Osteocyte (in vitro differentiated cells): ENCODE measurements at regions not wholly inside any gene's neighbourhood (a gene's known extent, or its start where the extent isn't known, plus 50 kb on each side); places are given as distances from the start of the nearest gene placed in this dataset.

Source experiments
- DNase-seq: peaks from one replicate; pipeline ENCODE4 v3.0.0; 2021; ENCODE audit warnings: mixed read lengths; ENCODE audit not compliant: unreplicated experiment; ENCODE audit errors: extremely low spot score
- H3K27ac Mint-ChIP-seq: one replicate; pipeline ENCODE4 v1.8.0; 2021; ENCODE audit warnings: mild to moderate bottlenecking, mixed read lengths; ENCODE audit not compliant: unreplicated experiment
- H3K27me3 Mint-ChIP-seq: one replicate; pipeline ENCODE4 v1.8.0; 2021; ENCODE audit warnings: mixed read lengths; ENCODE audit not compliant: unreplicated experiment
- H3K36me3 Mint-ChIP-seq: one replicate; pipeline ENCODE4 v1.8.0; 2021; ENCODE audit warnings: mixed read lengths; ENCODE audit not compliant: unreplicated experiment
- H3K4me1 Mint-ChIP-seq: one replicate; pipeline ENCODE4 v1.8.0; 2021; ENCODE audit warnings: mixed read lengths; ENCODE audit not compliant: unreplicated experiment
- H3K4me3 Mint-ChIP-seq: one replicate; pipeline ENCODE4 v1.8.0; 2021; ENCODE audit warnings: mild to moderate bottlenecking, moderate library complexity, mixed read lengths; ENCODE audit not compliant: unreplicated experiment
- H3K9me3 Mint-ChIP-seq: one replicate; pipeline ENCODE4 v1.8.0; 2021; ENCODE audit warnings: mixed read lengths; ENCODE audit not compliant: unreplicated experiment
- TF ChIP-seq, protein P1 (sequence below): fragments of 200-600 bp; sonication (generic); IDR thresholded peaks from 2 replicates; pipeline ENCODE4 v1.5.0; 2021; ENCODE audit warnings: antibody characterized with exemption, mild to moderate bottlenecking, moderate library complexity

DNA sequence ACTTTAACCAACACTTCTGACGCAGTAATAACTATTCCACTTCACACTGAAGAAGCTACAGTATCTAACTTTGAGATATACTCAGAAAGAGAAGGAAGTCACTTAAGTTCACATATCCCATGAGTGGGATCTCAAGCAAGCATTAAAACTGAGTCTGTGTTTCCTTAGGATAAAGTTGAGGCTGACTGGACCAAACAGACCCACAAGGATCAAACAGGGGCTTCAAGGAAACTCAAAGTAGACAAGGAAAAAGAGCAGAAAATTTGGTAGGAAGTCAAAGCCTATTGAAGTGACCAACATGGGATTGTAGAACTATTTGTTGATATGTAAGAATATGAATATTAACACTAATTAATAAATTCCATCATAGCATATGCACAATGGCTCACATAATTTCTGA is 294.9 kb downstream of the ADGB start:
- Mint-ChIP-seq H3K27me3 (no peaks in the 10 kb centered on the region), H3K27ac (no peak overlapping the region), H3K4me1 (peaks cover 12% of the 10 kb centered on the region), H3K36me3 (no peaks in the 10 kb centered on the region), H3K4me3 (no peak overlapping the region), H3K9me3 (no peaks in the 10 kb centered on the region)
- TF ChIP-seq, protein P1, sequence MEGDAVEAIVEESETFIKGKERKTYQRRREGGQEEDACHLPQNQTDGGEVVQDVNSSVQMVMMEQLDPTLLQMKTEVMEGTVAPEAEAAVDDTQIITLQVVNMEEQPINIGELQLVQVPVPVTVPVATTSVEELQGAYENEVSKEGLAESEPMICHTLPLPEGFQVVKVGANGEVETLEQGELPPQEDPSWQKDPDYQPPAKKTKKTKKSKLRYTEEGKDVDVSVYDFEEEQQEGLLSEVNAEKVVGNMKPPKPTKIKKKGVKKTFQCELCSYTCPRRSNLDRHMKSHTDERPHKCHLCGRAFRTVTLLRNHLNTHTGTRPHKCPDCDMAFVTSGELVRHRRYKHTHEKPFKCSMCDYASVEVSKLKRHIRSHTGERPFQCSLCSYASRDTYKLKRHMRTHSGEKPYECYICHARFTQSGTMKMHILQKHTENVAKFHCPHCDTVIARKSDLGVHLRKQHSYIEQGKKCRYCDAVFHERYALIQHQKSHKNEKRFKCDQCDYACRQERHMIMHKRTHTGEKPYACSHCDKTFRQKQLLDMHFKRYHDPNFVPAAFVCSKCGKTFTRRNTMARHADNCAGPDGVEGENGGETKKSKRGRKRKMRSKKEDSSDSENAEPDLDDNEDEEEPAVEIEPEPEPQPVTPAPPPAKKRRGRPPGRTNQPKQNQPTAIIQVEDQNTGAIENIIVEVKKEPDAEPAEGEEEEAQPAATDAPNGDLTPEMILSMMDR: no peak
- no peak for DNase-seq

DNA sequence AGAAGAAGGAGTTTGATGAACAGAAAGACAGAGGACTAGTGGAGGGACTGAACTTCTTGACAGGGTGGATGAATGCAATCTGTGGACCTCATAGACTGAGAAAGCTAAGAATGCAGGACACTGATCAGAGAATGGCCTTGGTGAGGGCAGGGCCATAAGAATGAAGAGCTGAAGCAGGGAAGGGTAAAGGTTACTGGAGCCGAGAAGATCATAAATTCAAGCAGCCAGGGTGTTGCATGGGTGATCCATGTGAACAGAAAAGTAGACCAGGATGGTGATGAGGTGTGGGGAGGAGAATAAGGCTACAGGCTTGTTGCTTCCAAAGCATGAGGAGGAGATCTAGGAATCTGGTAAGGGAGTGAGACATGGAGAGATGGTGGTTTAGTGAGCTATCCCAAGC is 295.9 kb downstream of the ADGB start:
- no peak overlapping the region for H3K27ac Mint-ChIP-seq
- no peak for DNase-seq
- no peaks in the 10 kb centered on the region for H3K9me3 Mint-ChIP-seq
- H3K36me3 Mint-ChIP-seq: no peaks in the 10 kb centered on the region
- TF ChIP-seq, protein P1: no peak
- no peaks in the 10 kb centered on the region for H3K27me3 Mint-ChIP-seq
- peaks cover 12% of the 10 kb centered on the region for H3K4me1 Mint-ChIP-seq
- no peak overlapping the region for H3K4me3 Mint-ChIP-seq

DNA sequence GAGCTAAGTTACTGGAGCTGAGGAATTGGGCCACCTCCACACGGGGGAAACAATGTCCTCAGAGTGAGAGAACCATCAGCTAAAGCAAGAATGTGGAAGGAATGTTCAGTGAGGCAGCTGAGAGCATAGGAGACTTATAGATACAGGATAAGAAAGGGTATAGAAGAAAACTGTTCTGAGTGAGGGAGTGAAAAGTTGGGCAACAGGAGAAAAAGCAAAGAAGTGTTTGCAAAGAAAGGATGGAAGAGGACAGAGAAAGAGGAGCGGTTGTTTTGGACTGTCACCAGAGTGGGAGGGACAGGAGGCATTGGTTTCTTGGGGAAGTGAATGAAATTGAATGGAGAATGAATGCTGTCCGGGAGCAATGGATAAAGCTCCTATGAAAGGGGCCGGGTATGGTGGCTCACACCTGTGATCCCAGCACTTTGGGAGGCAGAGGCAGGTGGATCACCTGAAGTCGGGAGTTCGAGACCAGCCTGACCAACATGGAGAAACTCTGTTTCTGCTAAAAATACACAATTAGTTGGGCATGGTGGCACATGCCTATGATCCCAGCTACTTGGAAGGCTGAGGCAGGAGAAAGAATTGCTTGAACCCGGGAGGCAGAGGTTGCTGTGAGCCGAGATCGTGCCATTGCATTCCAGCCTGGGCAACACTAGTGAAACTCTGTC is 296.5 kb downstream of the ADGB start:
- Mint-ChIP-seq H3K4me3 (no peak overlapping the region), H3K9me3 (no peaks in the 10 kb centered on the region), H3K4me1 (peaks cover 12% of the 10 kb centered on the region), H3K27ac (no peak overlapping the region), H3K36me3 (no peaks in the 10 kb centered on the region), H3K27me3 (no peaks in the 10 kb centered on the region)
- no peak for DNase-seq
- TF ChIP-seq, protein P1: no peak

DNA sequence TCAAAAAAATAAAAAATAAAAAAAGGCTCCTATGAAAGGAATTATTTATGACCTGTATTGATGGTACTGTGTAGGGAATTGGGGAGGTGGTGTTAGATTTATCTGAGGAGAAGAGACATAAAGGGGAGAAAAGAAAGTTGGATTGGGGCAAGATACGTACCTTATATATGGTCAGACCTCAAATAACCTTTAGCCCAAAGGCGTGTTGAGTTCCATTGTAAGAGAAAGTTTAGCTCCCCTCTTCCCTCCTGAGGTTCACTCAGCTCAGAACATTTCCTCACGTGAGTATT is 296.9 kb downstream of the ADGB start:
- Mint-ChIP-seq H3K27me3 (no peaks in the 10 kb centered on the region), H3K27ac (no peak overlapping the region), H3K9me3 (no peaks in the 10 kb centered on the region), H3K36me3 (no peaks in the 10 kb centered on the region), H3K4me1 (peaks cover 12% of the 10 kb centered on the region), H3K4me3 (no peak overlapping the region)
- TF ChIP-seq, protein P1: no peak
- DNase-seq: no peak

DNA sequence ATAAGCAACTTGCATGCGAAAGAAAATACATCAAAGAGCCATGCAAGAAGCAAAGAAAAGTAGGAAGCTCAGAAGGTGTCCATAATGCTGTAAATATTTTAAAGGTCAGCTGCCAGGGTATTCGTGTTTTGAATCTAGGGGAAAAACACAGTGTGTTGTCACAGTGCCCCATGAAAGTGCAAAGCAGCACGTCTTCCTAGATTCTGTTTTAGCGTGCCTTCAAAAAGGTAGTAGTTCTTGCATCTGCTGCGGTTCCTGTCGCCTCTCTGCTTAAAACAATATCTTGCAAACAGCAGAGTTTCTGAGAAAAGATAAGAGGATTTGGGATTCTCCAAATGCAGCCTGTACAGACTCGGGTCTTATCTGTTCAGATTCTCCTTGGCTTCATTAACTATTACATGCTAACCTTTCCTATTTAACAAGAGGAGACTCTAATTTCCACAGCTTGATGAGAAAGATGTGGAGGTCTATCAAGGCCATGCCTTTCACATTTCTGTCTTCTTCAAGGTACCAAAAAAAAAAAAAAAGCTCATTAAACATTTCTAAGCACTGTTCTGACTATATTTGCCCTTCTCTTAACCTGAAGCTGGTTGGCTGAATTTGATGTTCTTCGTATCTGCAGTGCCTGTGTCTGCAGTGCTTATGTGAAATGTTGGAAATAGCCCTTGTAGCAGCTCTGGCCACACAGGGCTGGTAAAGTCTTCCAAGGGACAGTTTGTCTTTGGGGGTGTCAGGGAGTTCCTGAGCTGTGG is 297.5 kb downstream of the ADGB start:
- peaks cover 12% of the 10 kb centered on the region for H3K4me1 Mint-ChIP-seq
- TF ChIP-seq, protein P1: no peak
- DNase-seq: no peak
- no peak overlapping the region for H3K4me3 Mint-ChIP-seq
- H3K36me3 Mint-ChIP-seq: no peaks in the 10 kb centered on the region
- no peak overlapping the region for H3K27ac Mint-ChIP-seq
- H3K9me3 Mint-ChIP-seq: no peaks in the 10 kb centered on the region
- H3K27me3 Mint-ChIP-seq: no peaks in the 10 kb centered on the region
